IPS-NIHi11 (cell line): ENCODE measurements at regions not wholly inside any gene's neighbourhood (a gene's known extent, or its start where the extent isn't known, plus 50 kb on each side); places are given as distances from the start of the nearest gene placed in this dataset.
"Not testable (repeated sequence)": the region's sequence is repeated elsewhere in the genome, so short reads cannot be mapped to it uniquely, and the experiment has no call there.

Experiments used
- DNase-seq: peaks from one replicate; pipeline ENCODE4 v3.0.0; 2012; ENCODE audit warnings: mixed read lengths, low spot score

DNA sequence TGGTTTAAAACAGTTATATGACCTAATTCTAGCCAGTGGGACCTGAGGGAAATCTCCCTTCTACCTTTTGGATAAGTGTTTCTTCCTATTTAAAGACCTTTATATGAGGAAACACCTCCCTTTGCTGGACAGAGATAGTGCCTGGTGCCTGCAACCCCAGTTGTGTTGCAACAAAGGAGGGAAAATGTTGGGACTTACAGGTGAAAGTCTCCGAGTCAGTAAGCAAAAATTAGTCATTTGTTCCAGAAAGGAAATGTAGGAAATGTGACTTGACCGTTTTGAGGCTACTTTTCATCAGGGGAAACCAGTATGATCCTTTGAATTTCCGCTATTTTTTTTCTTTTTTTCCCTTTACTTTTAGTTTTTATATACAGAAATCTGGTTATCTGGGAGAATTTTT is 165.5 kb downstream of the DKK1 start:
- no peak for DNase-seq

DNA sequence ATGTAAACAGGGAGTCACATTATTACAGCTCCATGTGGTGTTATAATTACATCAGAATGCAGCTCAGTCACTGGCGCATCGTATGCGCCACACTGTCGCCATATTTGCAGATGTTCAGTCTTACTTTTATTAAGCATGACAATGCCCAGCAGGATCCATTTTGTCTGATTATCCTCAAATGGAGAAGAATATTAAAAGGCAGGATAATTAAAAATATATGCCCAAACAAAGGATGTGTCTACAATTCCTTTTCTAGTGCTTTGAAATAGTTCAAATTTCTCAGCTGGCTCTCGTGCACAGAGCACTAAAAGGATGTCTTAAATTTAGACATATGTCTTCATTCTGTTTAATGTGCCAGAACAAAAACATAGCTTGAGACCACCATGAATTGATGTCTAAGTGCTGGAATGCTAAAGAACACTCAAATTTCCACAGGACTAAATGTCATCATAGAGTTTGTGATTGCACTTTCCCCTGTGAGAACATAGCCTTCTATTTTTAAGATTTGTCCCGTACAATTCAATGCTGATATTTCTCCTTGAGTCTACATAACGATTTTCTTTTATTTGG is 168.0 kb downstream of the DKK1 start:
- no peak for DNase-seq

DNA sequence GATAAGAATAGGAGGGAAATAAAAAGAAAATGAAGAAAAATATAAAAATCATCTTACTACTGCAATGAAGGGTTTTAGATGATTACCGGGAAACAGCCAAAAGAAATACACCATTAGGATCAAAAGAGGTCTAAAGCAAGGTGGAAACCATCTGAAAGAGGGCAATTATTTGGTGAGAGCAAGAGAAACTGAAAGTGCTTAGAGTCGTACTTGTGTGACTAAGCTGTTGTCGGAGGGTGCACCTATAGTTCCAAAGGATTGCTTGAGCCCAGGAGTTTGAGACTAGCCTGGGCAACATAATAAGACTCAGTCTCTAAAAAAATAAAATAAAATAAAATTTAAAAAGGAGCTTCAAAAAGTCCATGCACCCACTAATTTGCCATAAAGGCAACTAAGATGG is 169.5 kb downstream of the DKK1 start:
- DNase-seq, result no peak

DNA sequence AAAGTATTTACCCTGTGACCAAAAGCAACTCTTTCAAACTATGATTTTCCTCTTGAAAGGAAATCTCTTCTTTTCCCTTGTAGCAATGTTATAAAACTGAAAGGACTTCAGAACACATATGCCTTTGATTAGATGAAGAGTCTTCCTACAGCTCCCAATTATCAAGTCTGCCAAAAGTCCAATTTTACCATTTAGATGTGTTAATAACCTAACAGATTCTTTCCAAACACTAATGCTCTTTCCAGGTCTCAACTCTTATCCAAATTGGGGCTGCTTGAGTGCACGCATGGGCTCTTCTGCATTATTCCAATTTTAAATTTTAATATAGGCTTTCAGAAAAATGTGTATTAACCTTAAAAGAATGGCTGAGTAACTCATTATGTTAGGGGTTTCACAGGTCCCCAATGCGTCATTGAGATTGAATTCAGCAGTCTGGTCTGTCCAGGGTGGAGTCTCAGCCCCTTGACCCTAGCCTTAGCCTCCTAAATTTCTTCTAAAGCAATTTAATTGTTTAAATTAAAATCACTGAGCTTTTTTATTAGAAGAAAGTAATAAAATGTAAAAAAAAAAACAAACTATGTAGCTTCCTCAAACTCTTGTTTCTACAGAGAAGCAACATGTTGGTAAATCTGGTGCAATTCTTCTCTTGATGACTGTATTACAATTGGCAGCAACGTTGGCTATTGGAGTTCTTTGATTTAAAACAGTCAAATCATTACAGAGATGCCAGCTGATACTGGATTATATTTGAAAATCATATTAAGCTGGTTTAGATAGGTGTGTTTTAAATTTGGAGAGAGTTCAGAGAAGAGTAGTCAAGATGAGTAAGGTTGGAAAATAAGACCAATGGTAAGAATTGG is 170.4 kb downstream of the DKK1 start:
- DNase-seq, result no peak

DNA sequence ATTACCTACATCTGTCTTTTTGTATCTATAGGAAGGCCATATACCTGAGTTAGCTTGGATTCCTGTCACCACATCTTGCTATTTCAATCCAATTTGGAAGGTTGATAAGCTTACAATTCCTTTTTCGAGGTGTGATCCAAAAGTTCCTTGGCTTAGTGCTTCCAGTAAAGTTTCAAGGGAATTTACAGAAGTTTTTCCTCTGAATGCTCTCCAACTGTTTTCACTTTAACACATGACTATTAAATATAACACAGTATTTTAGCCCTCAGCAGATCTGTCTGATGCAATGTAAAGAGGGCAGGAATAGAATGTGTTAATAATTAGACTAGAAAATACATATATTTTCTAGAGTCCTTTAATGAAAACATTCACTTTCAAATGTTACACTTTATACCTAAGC is 171.4 kb downstream of the DKK1 start:
- DNase-seq, result no peak

DNA sequence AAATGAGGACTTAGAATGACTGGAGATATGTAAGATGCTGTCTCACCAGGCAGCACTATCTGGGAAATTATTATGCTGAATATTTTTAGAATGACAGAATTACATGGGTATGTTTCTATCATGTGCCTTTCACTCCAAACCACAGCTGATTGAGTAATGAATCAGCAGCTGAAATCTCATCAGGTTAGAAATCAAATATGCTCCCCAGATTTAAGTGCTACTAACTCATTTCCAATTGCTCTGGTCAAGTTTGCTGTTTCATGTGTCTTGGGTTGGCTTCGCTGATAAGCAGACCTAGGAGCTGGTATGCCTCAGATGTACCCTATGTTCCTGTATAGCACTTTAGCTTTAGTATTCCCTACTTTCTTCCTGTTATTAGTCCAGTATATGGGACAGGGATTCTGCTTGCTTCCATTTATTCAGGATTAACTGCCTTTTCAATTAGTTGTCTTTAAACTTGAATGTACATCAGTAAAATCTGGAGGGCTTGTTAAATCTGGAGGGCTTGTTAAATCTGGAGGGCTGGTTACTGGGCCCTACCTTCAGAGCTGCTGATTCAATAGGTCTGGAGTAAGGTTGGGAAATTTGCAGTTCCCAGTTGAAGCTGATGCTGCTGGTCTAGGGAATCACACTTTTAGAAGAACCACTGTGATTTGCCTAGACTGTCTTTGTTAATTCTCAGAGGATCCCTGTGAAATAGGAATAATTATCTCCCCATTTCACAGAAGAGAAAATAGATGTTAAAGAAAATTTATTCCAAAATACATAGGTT is 172.9 kb downstream of the DKK1 start:
- DNase-seq, result no peak

DNA sequence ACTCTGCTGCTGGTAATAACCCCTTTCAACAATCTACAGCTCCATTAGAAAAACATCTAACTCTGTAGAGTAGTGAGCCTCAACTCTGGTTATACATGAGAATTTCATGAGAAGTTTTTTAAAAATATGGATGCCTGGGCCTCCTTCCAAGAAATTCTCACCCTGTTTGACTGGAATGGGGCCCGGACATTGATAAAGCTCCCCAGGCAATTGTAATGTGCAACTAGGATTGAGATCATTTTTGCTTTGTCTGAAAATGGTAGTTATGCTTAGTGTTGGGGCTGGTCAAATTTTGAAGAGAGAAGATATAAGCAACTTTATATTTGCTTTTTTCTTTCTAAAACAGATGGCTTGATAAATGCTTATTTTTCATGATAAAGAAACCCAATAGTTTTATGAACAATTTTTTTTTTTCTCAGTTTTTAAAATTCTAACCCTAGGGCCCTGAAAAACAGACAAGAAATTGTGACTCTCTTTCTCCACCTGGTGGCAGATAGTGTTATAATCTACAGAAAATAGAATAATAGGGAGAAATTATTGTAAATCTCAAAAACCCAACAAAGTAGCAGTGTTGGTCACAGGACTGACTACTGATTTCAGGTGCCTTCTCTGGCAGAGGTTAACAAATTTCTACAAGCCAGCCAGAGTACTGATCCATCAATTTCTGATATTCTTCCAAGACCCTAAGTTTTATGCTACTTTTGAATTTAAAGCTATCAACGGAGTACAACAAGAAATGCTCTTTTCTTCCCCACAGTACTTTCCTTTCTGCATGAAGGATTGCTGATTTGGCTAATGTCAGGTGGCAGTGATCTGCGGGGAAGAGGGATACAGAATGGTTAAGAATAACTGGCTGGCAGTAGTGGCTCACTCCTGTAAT is 174.8 kb downstream of the DKK1 start:
- peak; percentile 25 for DNase-seq

DNA sequence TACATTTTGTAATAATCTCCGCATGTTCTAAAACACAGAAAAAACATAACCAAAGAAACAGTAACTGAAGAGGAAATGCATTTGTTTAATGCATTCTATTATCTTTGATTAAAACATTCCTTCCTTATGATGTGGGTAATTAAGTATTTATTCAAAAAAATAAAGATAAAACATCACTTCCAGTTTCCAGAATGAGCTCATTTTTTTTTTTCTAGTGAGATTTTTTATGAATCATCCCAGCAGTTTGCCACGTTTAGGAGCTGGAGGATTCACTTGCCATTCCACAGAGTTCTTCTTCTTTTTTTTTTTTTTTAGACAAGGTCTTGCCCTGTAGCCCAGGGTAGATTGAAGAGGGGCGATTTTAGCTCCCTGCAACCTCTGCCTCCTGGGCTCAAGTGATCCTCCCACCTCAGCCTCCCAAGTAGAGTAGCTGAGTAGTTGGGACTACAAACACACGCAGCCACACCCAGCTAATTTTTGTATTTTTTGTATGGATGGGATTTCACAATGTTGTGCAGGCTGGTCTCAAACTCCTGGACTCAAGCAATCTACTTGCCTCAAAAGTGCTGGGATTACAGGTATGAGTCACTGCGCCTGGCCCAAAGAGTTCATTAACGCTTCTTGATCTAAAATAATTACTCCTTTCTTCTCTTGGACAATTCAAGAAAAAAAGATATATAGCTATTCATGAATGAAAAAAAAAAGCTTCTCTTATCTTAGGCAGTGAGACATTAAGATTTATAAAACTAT is 177.3 kb downstream of the DKK1 start:
- DNase-seq, result no peak

DNA sequence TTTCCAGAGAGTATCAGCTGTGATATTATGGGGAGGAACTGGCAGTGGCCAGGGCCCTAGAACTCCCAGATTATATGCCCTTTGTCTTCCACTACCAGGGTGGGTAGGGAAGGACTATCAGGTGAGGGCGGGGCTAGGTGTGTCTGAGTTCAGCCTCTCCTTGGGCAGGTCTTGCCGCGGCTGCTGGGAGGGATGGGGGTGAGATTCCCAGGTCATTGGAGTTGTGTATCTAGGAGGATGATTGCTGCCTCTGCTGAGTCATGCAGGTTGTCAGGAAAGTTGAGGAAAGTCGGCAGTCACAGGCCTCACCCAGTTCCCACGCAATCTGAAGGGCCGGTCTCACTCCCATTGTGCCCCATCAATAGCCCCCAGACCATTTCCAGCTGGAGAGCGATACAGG is 185.2 kb downstream of the DKK1 start:
- no peak for DNase-seq

DNA sequence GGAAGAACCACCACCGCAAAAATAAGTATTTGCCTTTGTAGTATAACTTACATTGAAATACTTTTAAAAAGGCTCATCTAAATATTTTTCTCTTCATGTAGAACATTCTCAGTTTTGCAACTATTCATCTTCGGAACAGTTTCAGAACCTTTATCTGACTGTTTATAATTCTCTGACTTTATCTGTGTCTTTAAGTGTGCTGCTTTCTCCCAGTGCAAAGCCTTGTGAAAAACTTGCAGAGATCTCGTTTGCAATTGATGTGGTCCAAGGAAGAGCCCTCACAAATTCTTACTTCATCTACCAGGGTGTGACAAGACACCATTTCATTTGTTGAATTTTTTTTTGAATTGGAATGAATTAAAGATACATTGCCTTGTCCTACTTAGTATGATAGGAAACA is 186.4 kb downstream of the DKK1 start:
- DNase-seq, result no peak

DNA sequence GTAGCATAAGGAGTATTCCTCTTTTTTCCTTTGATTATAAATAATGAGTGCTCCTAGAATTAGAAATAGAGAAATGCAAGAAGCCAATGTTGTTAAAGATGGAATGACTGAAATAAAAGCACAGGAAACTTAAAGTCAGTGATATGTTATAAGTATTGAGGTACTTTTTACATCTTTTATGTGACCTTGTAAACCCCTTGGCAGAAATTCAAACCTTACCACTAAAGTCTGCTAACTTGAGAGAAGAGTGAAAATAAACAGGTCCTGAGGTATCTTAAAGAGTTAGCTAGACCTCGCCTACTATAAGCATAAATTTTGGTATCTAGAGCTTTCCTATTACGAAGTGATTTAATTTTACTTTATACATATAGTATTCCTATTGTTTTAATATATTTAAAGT is 188.2 kb downstream of the DKK1 start:
- DNase-seq, result no peak

DNA sequence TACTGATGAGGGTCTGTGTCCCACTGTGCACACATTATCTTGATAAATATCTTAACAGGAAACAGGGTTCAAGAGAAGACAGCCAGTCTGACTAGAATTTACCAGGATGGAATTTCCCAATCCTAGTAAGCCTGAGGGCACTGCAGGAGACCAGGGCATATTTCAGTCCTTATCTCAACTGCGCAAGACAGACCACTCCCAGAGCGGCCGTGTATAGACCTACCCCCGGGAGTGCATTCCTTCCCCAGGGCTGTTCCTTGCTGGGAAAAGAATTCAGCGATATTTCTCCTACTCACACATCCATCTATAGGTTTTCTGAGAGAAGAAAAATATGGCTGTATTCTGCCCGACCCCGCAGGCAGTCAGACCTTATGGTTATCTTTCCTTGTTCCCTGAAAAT is 191.3 kb downstream of the DKK1 start:
- not testable (repeated sequence) for DNase-seq

DNA sequence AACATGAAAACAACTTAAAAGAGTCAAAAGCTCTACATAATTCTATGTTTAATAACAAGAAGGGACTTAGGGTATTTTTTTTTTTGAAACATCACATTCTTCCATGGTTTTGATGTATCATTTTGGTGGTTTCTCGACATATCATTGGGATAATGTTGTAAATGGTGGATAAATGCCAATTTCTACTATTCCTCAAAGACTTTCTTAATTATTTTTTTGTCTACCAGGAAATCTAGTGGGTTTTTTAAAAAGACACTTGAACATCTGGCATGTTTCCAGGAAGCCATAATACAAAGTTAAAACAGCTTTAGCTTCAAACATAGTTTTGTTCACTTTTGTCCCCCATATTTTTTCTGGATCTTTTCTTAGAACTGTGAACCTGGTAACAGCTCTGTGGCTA is 200.4 kb downstream of the DKK1 start:
- no peak for DNase-seq

DNA sequence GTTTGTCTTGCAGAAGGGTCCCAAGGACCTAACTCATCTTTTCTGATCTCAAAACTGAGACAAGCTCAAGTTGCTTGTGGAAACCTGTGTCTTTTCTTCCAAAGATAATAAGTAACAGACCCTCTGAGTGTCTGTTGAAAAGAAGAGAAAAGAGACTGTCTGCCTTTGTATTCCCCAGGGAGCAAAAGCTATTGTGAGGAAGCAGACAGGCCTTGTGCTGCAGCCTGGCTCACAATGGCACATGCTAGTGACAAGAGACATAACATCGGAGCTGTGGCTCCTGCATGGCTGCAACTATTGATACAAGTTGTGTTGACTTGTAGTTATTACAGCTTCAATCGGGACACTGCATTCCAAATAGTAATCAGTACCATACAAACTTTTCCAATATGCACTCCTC is 202.9 kb downstream of the DKK1 start:
- DNase-seq, result peak; percentile 6

DNA sequence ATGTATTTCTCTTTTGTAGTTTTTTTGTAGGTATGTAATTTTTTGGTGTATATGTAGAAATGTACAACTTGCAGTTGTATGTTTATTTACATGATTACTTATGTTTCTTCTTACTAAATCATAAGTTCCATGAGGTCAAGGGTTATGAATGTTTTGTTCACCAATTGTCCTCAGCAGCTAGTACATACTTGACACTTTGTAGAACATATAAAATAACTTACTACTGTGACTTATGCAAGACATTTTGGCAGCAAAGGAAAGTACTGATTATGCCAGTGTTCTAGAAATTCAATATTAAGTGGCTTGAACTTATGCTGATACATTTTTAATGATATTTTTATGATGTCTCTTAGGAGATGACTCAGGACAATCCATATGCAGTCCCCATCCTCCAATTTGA is 209.6 kb downstream of the DKK1 start:
- DNase-seq, result no peak

DNA sequence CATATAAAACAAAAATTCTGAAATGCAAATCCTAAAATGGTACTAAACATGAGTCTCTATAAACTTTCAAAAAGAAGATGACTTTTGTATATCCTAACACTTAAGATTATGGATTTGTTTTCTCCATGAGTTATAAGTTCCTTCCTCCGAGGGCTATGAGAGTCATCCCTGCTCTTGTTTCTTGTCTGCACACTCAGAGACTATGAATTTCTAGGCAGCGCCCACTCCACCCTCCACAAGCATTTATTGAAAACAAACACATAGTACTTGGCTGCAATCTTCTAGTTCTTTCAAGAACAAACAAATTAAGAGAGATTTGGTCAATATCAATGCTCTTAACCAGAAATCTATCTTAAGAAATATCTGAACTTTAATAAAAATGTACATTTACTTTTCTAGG is 211.7 kb downstream of the DKK1 start:
- no peak for DNase-seq

DNA sequence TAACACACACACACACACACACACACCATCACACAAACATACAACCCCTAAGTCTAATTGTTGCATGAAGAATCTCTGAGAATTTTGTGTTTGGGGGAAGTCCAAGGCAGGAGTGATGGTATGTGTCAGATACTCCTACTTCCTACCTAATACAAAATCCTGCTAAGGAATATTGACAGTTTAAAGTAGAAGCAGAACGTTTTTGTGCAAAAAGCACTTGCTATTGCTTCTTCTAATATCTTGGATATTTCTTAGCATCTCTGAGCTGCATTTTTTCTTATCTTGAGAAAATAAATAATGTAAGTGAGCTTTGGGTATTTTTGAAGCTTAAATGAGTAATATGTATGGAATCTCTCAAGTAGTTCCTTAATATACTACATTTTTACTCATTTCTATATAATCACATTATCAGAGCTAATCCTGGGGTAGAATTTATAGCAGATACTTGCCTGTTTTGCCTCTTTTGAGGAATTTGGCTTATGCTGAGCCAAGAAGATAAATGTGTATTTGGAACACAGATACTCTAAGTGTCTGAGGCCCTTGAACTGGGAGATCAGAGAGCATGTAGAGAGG is 212.3 kb downstream of the DKK1 start:
- no peak for DNase-seq

DNA sequence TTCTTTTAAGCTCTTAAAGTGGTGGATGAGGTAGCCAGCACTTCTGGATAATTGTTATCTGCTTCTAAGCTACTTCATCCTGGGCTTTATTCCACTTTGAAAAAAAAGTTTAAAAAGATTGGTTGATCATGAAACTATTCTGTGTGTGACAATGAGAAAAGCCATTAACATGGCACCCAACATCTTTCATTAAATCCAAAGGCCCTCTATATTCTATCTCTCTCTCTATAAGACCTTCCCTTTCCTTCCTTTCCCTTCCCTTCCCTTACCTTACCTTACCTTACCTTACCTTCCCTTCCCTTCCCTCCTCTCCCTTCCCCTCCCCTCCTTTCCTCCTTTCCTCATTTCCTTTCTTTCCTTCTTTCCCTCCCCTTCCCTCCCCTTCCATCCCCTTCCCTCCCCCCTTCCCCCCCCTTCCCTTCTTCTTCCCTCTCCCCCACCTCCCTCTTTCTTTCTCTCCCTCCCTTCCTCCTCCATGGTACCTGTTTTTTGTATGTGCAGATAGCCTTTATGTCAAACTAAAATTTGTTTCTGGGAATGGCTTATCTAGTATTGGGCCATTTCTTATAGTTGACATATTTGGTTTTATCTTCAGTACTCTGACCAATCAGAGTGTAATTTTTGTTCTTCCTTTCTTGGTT is 218.7 kb downstream of the DKK1 start:
- DNase-seq, result no peak

DNA sequence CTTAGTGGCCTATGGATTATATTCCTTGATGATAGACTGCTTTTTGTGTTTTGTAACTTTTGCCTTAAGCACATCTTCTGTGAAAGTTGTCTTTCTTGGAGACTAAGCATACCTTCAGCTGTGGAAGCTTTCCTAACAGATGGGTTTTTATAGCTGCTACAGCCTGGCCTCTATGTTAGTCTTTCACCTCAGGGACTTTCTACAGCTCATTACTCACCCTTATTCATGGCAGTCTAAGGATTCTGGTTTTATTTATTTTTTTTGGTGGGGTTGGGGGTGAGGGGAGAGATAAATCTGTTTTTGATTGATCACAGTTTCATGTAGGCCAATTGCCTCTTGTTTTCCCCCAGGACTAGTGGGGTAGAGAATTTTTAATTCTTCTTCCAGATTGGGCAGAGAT is 219.9 kb downstream of the DKK1 start:
- DNase-seq, result no peak

DNA sequence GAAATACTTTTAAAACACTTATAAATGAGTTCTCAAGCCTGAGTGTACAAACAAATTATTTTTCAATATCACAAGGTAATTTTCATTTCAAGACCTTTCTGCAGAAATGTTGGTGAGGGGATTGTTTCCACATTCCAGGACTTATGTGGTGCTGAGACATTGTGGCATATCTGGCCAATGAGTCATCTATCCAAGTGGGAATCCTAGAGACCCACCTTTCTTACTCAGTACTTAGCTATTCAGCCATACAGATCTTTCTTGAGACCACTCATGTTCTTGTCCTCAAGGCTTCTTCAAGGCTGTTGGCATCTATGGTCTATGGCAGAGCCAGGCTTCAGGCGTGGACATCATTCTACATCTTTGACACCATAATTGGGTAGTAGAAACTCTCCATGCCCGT is 225.4 kb downstream of the DKK1 start:
- no peak for DNase-seq
